D721Med (cell line): ENCODE measurements at regions not wholly inside any gene's neighbourhood (a gene's known extent, or its start where the extent isn't known, plus 50 kb on each side); places are given as distances from the start of the nearest gene placed in this dataset.

Experiments
- DNase-seq: peaks from one replicate; pipeline ENCODE4 v3.0.0; 2011; ENCODE audit warnings: low spot score; ENCODE audit not compliant: insufficient read length
- FAIRE-seq: peaks from 2 replicates; lab custom pipeline; 2011; peaks lifted over from hg19 to GRCh38; lab: Jason Lieb, UNC
- CTCF ChIP-seq: IDR thresholded peaks from 2 replicates; pipeline ENCODE4 v1.5.1; 2012; ENCODE audit warnings: mild to moderate bottlenecking, control low read depth; ENCODE audit not compliant: insufficient read depth; ENCODE audit errors: missing control alignments

- FAIRE-seq = no peak
- TF ChIP-seq CTCF = no peak
- no peak for DNase-seq
Measured at GRCh38 chr12:65695113-65695865, 129.0 kb upstream of the HMGA2 start.

- FAIRE-seq = no peak
- DNase-seq = no peak
- TF ChIP-seq CTCF = no peak
Measured at GRCh38 chr12:65696227-65696626, 128.1 kb upstream of the HMGA2 start.

GRCh38 chr12:65699251-65699650, 125.0 kb upstream of the HMGA2 start:
- no peak for DNase-seq
- TF ChIP-seq CTCF = no peak
- no peak for FAIRE-seq

- TF ChIP-seq CTCF = no peak
- no peak for DNase-seq
- FAIRE-seq = no peak
Measured at GRCh38 chr12:65703176-65703575, 121.1 kb upstream of the HMGA2 start.

- FAIRE-seq (no peak), DNase-seq (no peak)
- no peak for TF ChIP-seq CTCF
Measured at GRCh38 chr12:65705380-65705876, 118.9 kb upstream of the HMGA2 start.

- no peak for TF ChIP-seq CTCF
- DNase-seq (no peak), FAIRE-seq (no peak)
Measured at GRCh38 chr12:65707051-65707450, 117.2 kb upstream of the HMGA2 start.
